HG03095 (cell line): ENCODE measurements at regions not wholly inside any gene's neighbourhood (a gene's known extent, or its start where the extent isn't known, plus 50 kb on each side); places are given as distances from the start of the nearest gene placed in this dataset.
"Not testable (repeated sequence)": the region's sequence is repeated elsewhere in the genome, so short reads cannot be mapped to it uniquely, and the experiment has no call there.

Experiments used
- ATAC-seq: cut with Tn5 transposase; IDR thresholded peaks from one replicate; pipeline ENCODE4 v1.9.1; 2021; ENCODE audit warnings: moderate library complexity; ENCODE audit not compliant: unreplicated experiment

DNA sequence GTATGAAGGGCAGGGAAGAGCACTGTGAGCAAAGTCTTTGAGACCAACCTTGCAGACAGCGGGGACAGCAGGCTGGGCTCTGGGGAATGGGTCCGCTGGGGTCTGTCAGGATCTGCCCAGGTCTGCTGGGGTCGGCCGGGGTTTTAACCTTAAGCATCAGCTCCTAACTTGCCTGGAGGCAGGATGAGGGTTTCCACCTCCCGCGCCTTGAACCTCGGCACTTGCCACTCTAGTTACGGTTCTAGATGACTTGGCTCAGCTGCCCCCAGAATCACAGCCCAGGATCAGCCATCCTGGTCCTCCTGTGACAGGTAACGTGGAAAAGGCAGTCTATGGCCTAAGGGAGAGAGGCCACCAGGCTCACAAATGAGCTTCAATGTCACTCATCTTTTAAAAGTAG is 50.4 kb upstream of the CACUL1 start:
- no peak for ATAC-seq

DNA sequence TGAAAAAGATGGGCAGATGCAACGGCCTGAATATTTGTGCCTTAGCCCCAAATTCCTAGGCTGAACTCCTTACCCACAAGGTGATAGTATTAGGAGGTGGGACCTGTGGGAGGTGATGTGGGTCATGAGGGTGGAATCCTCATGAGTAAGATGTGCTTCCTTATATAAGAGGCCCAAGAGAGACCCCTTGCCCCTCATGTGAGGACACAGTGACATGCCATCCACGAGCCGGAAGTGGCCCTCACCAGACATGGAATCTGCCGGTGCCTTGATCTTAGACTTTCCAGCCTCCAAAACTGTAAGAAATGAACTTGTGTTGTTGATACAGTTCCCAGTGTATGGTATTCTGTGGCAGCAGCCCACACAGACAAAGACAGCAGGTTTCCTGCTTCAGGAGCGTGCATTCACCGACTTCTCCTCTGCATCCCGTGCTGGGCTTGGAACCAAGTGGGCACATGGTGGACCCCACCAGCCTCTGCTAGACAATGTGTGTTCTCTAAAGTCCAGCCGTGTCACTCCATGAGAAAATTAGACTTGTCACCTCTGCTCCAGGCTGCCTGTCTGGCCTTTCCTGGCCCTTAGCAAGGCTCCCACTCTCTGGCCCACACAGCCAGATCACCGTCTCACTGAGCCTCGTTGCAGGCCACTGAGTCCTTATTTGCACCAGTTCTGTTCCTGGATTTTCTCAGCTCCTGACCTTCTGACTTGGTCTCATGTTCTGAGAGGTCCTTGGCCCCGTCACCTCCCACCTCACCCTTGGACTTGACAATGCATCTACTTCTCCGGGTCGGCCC is 52.9 kb upstream of the CACUL1 start:
- ATAC-seq, result no peak

GRCh38 chr10:118808601-118809356 is 54.0 kb upstream of the CACUL1 start:
- ATAC-seq, result no peak

DNA sequence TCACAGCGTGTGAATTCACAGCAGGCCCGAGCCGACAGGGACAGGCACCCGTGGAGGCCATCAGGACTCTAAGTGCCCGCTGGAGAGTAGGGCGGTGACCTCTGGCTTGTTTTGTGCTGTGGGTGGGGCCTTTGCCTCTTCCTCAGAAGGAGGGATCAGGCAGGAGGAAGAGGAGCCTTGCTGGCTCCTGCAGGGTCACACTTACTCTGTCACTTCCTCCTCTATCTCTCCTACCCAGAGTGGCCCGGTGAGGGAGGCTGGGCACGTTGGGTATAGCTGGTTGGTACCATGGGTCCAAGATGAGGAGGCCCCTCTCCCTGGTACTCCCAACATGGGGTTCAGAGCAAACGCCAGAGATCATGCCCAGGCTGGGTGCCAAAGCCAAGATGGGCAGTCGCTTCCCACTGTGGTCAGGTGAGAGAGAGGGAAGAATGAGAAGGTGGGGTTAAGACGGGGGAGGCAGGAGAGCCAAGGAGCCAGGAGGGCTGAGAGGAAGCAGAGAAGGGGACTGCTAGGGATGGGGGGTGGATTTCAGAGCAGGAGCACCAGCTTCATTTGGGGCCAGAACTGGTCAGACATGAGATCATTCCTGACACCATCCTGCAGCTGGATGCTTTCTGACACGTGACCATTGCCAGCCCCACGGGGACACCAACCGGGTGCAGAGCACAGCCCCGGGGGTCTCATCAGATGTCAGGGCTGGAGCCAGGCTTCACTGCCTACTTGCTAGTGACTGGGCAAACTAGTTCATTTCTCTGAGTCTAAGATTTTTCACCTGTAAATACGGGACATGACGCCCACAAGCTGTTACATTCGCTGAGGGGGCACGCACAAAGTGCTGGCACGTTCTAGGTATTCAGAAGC is 54.8 kb upstream of the CACUL1 start:
- no peak for ATAC-seq

- no peak for ATAC-seq
These were observed 56.2 kb upstream of the CACUL1 start for GRCh38 chr10:118810796-118811505.

DNA sequence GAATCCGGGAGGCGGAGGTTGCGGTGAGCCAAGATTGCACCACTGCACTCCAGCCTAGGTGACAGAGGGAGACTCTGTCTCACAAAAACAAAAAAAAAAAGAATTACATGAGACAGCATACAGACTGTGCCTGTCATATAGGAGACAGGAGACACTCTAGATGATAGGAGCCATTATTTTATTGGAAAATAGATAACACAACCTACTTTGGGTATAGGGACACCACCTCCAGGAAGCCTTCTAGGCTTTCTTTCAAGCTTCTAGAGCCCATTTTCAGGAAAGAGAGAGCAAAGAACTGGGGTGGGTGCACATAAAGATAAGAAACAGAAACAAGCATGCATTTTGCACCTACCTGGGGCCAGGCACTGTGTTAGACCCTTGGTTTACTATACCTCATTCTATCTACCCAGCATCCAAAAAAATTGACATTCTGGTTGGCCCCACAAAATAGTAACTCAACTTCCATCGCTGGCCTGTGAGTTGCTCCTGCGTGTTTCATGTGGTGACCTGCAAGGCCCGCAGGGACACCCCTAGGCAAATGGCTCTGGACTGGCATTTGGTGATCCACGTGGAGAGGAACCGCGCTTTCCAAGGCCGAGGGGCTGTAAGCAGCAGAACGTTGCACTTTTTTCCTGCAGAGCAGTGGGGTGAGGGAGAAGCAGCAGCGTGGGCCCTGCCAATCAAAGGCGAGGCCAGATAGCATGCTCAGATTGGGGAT is 57.1 kb upstream of the CACUL1 start:
- no peak for ATAC-seq

DNA sequence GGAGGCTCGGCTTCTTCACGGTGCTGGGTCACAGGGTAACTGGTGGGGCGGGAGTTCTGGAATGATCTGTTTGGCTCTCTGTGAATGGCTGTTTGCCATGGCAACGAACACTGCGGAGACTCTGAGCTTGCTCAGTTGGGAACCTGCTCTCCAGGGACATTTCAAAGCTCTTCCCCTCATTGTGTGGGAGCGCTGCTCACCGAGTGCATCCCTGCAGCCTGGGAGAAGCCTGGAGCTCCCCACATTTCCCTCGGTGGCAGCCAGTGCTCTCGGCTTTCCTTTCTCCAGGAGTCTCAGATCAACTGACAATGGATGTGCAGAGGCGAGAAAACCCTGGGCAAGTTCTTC is 57.6 kb upstream of the CACUL1 start:
- ATAC-seq, result no peak

GRCh38 chr10:118813001-118813400 is 58.2 kb upstream of the CACUL1 start:
- not testable (repeated sequence) for ATAC-seq

DNA sequence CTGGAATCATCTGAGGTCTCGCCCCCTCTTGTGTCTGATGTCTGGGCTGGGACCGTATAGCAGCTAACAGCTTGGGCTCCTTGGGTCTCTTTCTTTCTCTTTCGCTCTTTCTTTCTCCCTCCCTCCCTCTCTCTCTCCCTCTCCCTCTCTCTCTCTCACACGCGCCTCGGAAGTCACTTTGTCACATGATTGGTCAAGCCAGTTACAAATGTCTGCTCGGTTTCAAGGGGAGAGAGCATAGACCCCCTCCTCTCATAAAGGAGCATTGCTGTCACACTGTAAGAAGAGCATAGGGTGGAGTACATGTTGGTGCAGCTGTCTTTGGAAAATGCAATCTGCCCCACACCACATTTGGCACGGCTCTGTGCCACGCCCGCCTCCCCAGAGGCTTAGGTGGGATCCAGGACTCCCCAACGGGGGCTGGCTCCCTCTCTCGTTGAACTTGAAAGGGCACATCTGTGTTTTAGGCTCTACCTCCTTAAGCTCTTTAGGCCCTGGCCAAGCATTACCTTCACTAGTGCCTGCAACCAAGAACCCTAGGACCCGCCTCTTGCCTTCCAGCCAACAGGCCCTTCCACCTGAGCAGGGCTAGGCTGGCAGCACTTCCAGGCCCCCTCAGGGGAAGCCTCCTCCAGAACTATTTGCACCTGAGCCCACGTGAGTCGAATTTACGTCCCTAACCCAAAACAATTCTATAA is 61.9 kb upstream of the CACUL1 start:
- ATAC-seq, result no peak

DNA sequence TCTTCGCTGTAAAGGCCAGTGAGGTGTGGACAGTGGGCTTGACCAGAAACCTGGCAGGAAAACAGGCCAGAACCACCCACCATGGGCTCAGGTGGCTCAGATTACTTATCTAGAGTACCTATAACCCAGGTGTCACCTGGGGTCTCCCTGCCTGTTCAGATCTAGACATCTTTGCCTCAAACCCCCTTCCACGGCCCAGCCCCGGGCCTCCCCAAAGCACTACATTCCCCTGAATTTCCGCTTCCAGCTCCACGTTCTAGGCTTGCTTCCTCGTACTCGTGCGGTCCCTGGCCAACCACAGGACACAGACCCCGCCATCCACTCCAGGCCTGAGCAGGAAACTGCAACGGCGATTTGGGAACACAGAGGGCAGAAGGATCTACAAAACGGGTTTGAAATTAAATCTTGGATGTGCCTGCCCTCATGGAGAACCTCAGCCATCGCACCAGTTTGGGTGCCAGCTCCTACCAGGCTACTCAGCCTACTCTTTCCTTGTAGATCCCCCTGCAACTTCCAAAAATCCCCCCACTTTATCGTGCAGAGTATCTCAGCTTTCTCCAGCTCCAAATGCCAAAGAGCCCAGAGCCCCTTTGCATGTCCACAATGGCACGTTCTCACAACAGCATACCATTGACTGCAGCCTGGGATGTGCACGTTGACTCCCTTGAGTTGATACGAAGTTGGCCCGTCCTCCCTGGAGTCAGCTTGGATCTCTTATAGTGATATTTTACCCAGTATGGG is 62.7 kb upstream of the CACUL1 start:
- no peak for ATAC-seq

DNA sequence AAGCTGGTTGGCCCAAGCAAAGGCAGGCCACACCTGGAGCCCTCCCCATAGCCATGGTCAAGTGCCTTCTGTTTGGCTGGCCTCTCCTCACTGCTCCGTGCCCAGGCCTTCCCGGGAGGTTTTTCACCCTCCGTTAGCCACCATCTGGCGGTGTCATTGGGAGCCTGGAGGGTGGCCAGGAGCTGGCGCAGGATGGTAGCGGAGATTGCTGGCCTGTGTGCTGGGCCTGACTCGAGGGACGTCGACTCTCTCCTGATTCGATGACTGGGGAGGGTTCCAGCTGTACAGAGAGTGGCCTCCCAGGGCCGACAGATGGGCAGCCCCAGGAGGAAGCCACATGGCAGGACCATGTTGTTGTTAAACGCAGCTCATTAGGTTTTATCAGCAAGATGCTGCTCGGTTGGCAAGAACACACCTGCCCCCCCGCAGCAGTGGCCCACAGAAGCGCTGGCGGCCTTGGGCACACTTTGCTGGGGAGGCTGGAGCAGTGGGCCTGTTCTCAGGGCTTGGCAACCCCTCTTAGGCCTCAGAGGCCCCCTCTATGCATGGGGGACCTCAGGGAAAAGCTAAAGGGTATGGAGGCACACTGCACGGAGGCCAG is 64.0 kb upstream of the CACUL1 start:
- ATAC-seq, result no peak

DNA sequence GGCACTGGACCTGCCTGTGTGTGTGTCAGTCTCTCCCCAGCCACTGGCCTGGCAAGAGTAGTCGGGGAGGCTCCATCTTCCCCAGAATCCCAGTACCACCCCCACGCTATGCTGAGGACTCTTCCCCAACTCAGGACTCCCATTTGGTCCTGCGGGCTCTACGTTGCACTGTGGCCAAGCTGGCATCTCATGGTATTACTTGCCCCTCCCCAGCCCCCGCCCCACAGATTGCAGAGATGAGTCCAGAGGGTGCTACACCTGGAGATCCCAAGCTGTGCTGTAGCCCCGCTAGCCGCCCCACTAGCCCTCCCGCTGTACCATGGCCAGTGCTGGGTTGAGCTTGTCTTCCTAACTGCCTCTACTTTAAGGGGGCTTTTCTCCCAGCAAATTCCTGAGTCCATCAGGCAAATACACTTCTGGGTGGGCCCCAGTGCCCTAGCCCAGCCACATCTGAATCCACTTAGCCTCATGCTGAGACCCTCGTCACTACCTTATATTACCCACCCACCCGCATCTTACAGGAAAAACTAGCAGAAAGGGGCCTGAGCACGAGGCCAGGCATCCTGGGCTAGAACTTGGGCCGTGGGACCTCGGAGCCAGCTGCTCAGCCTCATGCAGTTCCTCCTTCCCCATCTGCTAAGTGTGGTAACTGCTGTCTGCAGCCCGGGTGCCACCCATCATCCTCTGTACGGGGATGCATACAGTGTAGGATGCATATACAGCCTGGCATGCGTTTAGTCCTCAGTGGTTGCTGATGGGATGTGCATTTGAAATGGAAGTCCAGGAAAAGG is 65.8 kb upstream of the CACUL1 start:
- no peak for ATAC-seq

- no peak for ATAC-seq
These were observed 68.6 kb upstream of the CACUL1 start for GRCh38 chr10:118823256-118823907.

DNA sequence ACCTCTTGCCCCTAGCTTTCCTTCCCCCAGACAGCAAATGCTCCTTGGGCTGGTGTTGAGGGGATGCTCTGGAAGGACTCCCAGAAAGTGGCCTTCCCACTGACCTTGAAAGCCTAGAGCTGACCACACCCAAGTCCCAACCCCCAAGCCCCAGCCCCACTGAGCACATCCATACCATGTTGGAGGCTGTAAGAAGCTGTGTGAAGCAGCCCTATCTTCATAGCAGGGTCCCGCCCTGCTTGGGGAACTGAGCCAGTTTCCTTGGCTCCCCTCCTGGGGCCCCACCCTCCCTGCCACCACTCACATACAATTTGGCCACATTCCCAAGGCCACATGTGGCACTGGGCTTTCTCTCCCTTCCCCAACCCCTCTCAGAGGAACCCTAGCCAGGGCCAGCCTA is 72.3 kb upstream of the CACUL1 start:
- no peak for ATAC-seq

- ATAC-seq, result no peak
These were observed 72.8 kb upstream of the CACUL1 start for GRCh38 chr10:118827466-118828155.

DNA sequence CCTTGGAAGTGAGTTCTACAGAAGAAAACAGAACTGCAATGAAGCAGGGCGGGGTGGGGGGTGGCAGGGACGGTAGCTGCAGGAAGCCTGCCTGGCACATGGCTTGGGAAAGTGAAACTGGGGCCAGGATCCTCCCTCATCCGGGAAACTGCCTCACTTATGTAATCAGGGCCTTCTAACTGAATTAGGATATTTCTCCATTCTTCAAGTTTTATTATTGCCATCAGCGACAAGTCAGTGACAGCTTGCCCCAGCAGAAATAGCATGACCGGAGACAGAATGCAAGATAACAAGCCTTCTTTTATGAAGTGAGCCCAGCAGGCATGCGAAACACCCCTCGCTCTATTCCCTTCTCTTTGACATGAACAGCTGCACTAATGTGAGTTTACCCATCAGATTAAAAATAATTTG is 77.5 kb upstream of the CACUL1 start:
- no peak for ATAC-seq

- not testable (repeated sequence) for ATAC-seq
These were observed 79.6 kb upstream of the CACUL1 start for GRCh38 chr10:118834370-118834769.
